Heart left ventricle (tissue), 13 donors: ENCODE measurements at regions not wholly inside any gene's neighbourhood (a gene's known extent, or its start where the extent isn't known, plus 50 kb on each side); places are given as distances from the start of the nearest gene placed in this dataset.

Experiments
- POLR2A ChIP-seq, 2 donors: fragments of 450-650 bp; IDR thresholded peaks; one replicate each; pipeline ENCODE4 v1.6.1; 2017; ENCODE audit warnings: antibody characterized with exemption in 2 of 2, mild to moderate bottlenecking in 2 of 2, moderate library complexity in 2 of 2
- TF ChIP-seq, protein P1 (sequence below), 12 donors: fragments of 200-600 bp; sonication (generic) in 4 of 12; IDR thresholded peaks; one replicate each; pipeline versions ENCODE4 v1.5.0 to v1.8.0; 2018 to 2022; ENCODE audit warnings: antibody characterized with exemption in 12 of 12, mild to moderate bottlenecking in 5 of 12
- donor health status: ischemic (EF 13 %, LVEDD 7.1; RV severe dilation, severe dysfunction).
- donor health status: DM: no; HTN: yes; CAD: no.
- donor health status: DM: no; HTN: no; CAD: no.
- donor health status: ischemic (EF 25% LVEDD 6.9; RV normal size, moderate dysfunction).
- donor health status: ischemic (EF 25% LVEDD 5.7; RV mildly dilated, moderate dysfunction).
- donor health status: ischemic (EF 35%, LVEDD 5.7; RV mildly dilated, moderate dysfunction).
- donor health status: nonischemic (EF 11% LVEDD 7.7; RV severe dilation, severe dysfunction).
- donor health status: DM: yes; HTN: yes; CAD: no.
- donor health status: PGD.
- donor health status: ischemic (EF 29% LVEDD 5.4; RV normal size, mild dysfunction).
- donor health status: nonischemic (EF 23%, LVEDD 6.1; RV moderate dilation, normal function).

- TF ChIP-seq, protein P1, sequence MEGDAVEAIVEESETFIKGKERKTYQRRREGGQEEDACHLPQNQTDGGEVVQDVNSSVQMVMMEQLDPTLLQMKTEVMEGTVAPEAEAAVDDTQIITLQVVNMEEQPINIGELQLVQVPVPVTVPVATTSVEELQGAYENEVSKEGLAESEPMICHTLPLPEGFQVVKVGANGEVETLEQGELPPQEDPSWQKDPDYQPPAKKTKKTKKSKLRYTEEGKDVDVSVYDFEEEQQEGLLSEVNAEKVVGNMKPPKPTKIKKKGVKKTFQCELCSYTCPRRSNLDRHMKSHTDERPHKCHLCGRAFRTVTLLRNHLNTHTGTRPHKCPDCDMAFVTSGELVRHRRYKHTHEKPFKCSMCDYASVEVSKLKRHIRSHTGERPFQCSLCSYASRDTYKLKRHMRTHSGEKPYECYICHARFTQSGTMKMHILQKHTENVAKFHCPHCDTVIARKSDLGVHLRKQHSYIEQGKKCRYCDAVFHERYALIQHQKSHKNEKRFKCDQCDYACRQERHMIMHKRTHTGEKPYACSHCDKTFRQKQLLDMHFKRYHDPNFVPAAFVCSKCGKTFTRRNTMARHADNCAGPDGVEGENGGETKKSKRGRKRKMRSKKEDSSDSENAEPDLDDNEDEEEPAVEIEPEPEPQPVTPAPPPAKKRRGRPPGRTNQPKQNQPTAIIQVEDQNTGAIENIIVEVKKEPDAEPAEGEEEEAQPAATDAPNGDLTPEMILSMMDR (IDR thresholded peaks at IDR 0.05) = no peak
- no peak for TF ChIP-seq POLR2A (IDR thresholded peaks at IDR 0.05)
Observed at GRCh38 chr11:128361451-128362020, 225.8 kb downstream of the ETS1 start.
